ENCODE measurements at regions not wholly inside any gene's neighbourhood (a gene's known extent, or its start where the extent isn't known, plus 50 kb on each side); places are given as distances from the start of the nearest gene placed in this dataset.

DNA sequence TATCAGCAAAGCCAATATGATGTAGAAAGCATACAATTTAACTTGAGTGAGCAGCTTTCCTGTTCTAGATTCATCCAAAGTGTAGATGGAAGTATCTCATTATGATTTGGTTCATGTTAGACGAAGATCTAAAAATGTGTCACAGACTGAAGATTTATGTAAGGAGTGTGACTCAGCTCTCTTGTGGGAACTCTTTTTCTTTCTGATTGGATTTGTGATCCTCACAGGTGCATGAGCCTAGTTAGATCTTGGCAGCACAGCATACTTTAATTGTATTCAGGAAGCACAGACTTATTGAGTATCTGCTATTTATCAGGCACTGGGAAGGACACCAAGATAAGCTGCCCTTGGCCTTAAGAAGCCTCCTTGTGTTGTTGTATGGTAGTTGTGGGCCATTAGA lies 147.1 kb downstream of the C11orf91 start:
- TF ChIP-seq GATA3 (IDR thresholded peaks at IDR 0.05; ENCODE audit: low read depth, low read length), result no peak
- TF ChIP-seq GATA2 (IDR thresholded peaks at IDR 0.05; ENCODE audit: low read depth, low read length), result no peak
